HG02610 (cell line): ENCODE measurements at regions not wholly inside any gene's neighbourhood (a gene's known extent, or its start where the extent isn't known, plus 50 kb on each side); places are given as distances from the start of the nearest gene placed in this dataset.

ENCODE experiments used
- ATAC-seq: cut with Tn5 transposase; IDR thresholded peaks from one replicate; pipeline ENCODE4 v1.9.1; 2021; ENCODE audit warnings: mild to moderate bottlenecking, moderate library complexity; ENCODE audit not compliant: unreplicated experiment

- no peak for ATAC-seq
Observed at GRCh38 chr2:120599656-120600055, 136.0 kb upstream of the GLI2 start.

GRCh38 chr2:120600335-120600734 is 135.3 kb upstream of the GLI2 start:
- no peak for ATAC-seq

GRCh38 chr2:120600786-120601185 is 134.9 kb upstream of the GLI2 start:
- ATAC-seq = no peak

GRCh38 chr2:120601566-120601965 is 134.1 kb upstream of the GLI2 start:
- no peak for ATAC-seq

DNA sequence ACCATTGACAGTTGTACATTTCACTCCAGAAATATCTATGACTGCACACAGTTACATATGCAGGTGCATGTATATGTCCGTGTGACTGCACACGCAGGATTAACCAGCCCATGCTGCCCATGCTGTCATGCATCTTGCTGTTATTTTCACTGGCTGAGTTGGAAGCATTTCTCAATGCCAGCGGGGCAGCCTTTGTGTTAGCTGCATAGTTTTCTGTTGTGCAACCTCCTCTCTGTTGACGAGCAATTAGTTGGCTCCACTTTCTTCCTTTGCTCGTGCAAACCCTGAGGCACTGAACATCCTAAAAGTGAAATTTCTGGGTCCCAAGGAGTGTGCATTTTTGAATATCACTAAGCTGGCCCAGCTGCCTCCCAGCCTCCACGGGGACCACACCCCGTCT is 133.4 kb upstream of the GLI2 start:
- no peak for ATAC-seq

DNA sequence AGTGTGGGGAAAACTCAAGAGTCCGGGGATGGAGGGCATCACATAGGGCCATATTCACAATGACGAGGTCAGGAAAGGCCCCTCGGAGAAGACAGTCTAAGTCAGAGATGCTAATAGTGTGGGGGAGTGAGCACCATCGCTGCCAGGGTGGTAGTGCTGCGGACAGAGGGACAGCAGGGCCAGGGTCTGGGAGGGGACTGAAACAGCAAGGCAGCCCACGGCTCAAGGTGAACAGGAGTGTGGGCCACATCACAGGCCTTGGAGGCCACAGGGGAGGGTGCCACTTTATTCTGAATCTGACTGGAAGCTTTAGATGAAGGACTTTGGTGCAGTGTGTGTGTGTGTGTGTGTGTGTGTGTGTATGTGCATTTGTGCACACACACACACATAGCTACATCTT is 130.9 kb upstream of the GLI2 start:
- no peak for ATAC-seq

DNA sequence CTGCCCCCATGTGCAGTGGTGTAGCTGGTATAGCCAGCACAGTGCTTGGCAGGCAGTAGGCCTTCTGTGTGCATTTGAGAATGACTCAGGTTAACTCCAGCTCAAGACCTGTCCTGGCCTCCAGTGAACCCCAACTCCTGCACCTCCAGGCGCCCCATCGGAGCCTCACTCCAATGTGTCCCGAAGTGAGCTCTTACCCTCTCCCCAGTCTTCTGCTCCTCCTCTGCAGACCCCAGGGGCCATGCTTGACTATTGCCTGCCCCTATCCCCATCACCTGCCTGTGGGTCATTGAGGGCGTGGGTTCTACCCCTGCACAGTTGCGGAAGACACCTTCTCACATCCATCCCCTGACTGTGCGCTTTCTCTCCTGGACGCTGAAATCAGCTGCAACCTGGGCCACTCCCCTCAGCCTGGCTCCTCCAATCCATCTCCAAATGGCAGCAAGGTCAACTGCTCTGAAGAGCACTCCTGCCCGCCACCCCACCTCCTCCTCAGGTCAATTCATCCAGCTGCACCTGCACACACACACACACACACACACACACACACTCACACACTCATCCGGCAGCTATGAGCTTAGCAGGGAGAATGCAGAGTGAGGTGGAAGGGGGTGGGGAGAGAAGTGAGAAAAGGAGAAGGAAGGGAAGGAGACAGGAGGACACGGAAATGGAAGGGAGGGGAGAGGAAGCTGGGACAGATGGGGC is 130.3 kb upstream of the GLI2 start:
- ATAC-seq = no peak

GRCh38 chr2:120606280-120606679 is 129.4 kb upstream of the GLI2 start:
- ATAC-seq = no peak

DNA sequence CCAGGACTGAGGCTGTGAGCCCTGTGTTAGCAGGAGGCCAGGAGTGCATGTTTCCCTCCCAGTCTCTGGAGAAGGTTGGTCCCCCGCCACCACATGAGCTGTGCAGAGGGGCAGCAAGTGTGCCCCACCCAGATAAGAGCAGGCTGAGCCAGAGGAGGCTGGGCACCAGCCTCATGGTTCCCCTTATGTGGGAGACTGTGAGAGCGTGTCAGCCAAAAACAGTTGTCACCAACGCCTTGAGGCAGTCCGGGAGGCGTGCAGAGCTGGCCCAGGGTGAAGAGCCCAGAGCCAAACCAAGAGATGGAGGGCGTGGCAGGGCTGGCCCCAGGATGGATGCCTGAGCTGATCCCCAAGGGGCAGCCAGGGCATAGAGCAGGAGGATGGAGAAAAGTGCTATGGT is 128.7 kb upstream of the GLI2 start:
- no peak for ATAC-seq

DNA sequence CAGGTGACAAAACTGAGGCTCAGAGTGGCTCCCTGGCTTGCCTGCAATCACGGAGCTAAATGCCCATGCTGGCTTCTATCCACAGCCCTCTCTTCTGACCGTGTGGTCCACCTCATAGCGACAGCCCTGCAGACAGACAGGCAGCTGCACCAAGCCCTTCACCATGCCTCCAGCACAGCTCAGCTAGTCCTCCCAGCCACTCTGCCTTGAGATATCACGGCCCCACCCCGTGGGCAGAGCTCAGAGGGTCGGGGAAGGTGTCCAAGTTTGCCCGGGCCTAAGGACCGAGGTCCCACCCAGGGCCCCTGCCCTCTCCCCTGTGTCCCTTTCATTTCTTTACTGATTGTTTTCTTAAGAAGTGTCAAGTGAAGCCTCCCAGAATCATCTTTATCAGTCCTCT is 128.2 kb upstream of the GLI2 start:
- no peak for ATAC-seq

GRCh38 chr2:120607996-120608395 is 127.7 kb upstream of the GLI2 start:
- ATAC-seq = no peak

- ATAC-seq = no peak
Observed at GRCh38 chr2:120609826-120610395, 125.8 kb upstream of the GLI2 start.

GRCh38 chr2:120611016-120611415 is 124.7 kb upstream of the GLI2 start:
- no peak for ATAC-seq

DNA sequence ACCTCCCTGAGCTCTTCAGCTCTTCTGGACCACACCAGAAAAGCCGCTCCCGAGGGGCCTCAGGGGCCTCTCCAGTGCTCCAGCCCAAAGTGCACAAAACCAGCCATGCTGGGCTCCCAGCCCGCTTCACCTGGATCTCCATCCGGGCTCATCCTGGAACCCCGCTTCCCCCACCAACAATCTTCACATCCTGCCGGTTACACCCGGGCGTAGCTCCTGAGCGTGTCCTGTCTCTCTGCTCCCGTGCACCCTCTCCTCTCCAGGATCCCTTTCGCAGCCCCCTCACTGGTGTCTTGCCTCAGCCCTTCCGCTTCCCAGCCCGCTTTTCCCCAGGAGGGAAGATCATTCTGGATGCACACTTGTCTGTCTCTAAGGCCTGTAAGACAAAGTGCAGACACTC is 123.7 kb upstream of the GLI2 start:
- ATAC-seq = no peak

DNA sequence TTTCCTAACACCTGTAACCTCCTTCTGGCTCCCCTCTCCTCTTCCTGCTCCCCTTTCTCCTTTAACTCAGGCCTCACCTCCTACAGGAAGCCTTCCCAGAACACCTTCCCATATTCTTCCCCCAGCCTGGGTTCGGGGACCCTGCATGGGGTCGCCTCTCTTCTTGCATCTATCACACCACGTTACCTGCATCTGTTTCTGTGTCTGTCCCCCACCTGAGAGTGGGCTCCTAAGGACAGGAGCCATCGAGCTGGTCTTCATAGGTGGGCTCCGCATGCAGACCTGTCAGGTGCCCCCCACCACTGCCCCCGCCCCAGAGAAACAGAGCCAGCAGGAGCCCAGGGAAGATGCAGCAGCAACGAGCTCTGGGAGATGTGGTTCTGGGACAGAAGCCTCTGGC is 123.2 kb upstream of the GLI2 start:
- ATAC-seq = no peak

DNA sequence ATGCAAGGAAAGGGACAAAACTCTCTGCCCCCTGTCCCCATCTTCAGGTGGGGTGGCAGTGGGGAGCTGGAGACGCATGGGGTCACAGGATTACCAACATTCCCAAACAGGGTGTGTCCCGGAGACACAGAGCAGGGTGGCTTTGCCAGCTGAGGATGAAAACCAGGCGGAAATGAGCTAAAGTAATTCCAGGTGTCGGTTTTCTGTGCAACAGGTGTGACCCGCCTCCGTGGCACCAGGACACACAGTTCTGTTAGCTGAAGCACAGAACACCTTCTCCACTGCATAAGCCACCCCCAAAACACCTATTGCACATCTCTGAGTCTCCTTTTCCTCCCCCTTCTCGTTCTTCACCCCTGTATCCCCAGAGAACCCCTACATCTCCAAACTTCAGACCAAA is 122.7 kb upstream of the GLI2 start:
- no peak for ATAC-seq

DNA sequence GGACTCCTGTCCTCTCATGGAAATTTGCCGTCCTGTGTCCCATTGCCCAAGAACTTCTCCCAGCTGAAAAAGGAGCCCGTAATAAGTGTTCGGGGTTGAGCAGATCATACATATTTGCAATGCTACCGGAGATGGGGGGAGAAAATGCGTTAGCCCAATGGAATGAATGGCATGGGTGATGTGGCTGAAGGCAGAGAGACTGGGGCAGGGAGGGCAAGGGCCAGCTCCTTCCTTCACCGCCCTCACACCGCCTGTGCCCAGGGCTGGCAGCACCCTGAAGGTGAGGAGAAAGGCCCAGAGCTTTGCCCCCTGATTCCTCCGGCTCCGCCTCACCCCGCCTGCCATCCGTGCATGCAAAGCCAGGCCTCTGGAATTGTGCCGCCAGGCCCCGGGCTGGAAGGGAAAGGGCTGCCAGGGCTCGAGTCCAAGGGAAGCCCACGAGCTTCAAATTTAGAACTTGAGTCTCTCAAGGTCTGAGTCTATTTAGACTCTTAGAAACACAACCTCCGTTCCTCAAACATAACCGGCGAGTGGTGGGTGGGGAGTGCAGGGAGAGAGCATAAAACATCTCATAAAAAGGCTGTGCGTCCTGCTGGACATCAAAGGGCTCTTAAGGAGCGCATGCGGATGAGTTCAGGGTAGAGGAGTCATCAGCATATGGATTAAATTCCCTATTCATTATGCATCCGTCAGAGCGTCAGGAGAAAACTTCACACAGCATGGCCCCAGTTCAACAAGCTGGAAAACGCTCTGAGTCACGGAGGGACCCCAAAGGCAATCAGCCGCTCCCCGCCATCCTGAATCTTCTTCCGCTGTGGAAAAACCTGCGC is 121.7 kb upstream of the GLI2 start:
- ATAC-seq = no peak

- ATAC-seq = no peak
Observed at GRCh38 chr2:120614901-120615300, 120.8 kb upstream of the GLI2 start.

DNA sequence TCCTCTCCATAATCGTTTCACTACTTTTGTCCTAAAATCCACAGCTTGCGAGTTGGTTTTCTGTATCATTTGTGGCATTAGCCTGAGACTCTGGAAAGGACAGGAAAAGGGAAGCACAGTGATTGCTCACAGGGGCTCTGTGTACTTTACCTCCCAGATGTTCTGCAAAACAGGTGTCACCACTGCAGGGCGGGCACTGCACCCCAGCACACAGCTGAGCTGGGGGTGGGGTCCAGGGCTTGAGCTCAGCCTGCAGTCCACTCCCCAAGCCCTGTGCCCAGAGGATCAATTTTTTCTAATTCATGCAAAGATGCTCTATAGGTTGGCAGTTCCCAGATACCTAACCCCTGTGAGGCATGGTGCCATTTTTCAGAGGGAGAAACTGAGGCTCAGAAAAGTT is 119.4 kb upstream of the GLI2 start:
- ATAC-seq = no peak

DNA sequence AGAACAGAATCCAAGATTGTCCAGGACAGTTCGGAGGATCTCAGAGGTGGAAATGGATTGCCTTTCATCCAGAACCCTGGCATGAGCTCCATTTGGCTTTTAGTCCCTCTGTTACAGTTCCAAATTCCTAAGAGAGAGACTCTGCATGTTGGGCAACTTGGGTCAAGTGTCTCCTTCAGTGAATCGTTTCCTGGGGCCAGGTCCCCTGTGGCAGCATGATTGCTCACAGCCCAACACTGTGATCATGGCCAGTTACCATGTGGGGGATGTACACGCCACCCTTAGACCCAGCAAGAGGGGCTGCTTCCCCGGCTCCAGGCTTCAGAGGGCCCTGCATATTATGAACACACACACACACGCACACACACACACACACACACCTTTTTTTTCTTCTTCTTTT is 118.6 kb upstream of the GLI2 start:
- no peak for ATAC-seq

DNA sequence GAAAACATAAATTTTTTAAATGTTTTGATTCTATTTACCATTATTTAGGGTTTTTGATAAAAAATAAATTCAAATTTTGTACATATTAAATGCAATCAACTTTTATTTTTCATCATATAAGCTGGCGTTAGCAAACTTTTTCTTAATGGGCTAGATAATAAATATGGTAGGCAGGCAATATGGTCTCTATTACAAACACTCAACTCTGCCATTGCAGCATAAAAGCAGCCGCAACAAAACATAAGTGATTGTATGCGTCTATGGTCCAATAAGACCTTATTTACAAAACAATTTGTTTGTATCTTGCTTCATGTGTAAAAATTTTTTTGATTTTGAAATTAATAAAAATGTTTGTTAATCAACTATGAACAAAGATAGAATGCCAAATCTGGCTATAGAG is 116.8 kb upstream of the GLI2 start:
- ATAC-seq = no peak

GRCh38 chr2:120619579-120619978 is 116.1 kb upstream of the GLI2 start:
- ATAC-seq = no peak
